ENCODE measurements at regions not wholly inside any gene's neighbourhood (a gene's known extent, or its start where the extent isn't known, plus 50 kb on each side); places are given as distances from the start of the nearest gene placed in this dataset.

- Histone ChIP-seq H3K9me3 (no peaks in the 10 kb centered on the region), H3K27ac (no peak overlapping the region), H3K36me3 (no peaks in the 10 kb centered on the region), H3K4me3 (no peak overlapping the region), H3K4me1 (no peaks in the 10 kb centered on the region), H3K27me3 (peaks cover 5% of the 10 kb centered on the region)
- intact Hi-C loops (cut with DNase I) = no loop called here
- DNase-seq (no peak), ATAC-seq (peak; percentile 32)
- TF ChIP-seq, protein P1, sequence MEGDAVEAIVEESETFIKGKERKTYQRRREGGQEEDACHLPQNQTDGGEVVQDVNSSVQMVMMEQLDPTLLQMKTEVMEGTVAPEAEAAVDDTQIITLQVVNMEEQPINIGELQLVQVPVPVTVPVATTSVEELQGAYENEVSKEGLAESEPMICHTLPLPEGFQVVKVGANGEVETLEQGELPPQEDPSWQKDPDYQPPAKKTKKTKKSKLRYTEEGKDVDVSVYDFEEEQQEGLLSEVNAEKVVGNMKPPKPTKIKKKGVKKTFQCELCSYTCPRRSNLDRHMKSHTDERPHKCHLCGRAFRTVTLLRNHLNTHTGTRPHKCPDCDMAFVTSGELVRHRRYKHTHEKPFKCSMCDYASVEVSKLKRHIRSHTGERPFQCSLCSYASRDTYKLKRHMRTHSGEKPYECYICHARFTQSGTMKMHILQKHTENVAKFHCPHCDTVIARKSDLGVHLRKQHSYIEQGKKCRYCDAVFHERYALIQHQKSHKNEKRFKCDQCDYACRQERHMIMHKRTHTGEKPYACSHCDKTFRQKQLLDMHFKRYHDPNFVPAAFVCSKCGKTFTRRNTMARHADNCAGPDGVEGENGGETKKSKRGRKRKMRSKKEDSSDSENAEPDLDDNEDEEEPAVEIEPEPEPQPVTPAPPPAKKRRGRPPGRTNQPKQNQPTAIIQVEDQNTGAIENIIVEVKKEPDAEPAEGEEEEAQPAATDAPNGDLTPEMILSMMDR (IDR thresholded peaks at IDR 0.05) = no peak
These were observed 88.1 kb upstream of the ASIC2 start for GRCh38 chr17:33381201-33381600.

DNA sequence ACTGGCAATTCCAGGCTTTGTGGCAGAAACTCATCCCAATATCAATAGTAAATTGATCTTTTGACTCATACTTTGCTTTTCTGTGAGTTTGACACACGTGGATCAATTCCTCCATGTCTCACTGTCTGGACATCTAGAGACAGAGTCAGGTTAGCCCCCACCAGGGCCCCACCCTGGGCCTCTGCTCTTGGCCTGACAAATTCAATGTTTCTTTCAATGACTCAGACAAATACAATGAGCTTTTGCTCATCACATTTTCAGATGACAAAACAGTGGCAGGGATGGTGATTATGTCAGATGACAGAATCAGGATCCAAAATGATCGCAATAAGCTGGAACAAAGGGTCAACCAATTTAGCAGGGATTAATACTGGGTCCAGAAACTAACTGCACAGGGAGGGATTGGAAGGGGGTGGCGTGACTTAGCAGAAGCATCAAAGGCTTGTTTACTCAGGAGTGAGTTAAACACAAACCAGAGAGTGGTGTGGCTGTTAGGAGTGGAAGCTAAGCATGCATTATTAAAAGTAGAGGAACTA, 90.5 kb upstream of the ASIC2 start:
- TF ChIP-seq, protein P1 (IDR thresholded peaks at IDR 0.05) = no peak
- H3K36me3 ChIP-seq = no peaks in the 10 kb centered on the region
- DNase-seq = no peak
- peaks cover 5% of the 10 kb centered on the region for H3K27me3 ChIP-seq
- no peaks in the 10 kb centered on the region for H3K4me1 ChIP-seq
- no peak for ATAC-seq
- no peaks in the 10 kb centered on the region for H3K9me3 ChIP-seq
- intact Hi-C loops (cut with DNase I) = no loop called here
- H3K4me3 ChIP-seq = no peak overlapping the region
- no peak overlapping the region for H3K27ac ChIP-seq

DNA sequence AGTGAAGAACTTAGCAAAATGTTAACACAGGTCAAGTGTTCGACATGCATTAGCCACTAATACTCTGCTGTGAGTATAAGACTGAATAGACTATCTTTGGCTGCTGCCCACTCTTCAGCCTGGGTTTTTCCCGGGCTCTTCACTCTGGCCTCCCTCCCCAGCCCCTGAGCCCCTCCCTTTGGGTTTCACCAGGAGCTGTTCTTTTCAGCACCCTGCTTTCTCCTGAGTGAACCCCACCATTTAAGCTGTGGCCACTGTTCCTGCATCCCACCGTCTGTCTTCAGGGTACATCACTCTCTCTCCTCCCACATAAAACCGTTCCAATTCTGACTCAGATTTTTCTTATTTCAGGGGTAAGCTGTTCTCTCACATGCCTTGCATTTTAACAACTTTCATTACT, 92.0 kb upstream of the ASIC2 start:
- intact Hi-C loops (cut with DNase I) = no loop called here
- TF ChIP-seq, protein P1 (IDR thresholded peaks at IDR 0.05) = no peak
- no peaks in the 10 kb centered on the region for H3K4me1 ChIP-seq
- H3K27me3 ChIP-seq = peaks cover 5% of the 10 kb centered on the region
- ATAC-seq (no peak), DNase-seq (no peak)
- H3K4me3 ChIP-seq = no peak overlapping the region
- H3K9me3 ChIP-seq = no peaks in the 10 kb centered on the region
- no peak overlapping the region for H3K27ac ChIP-seq
- H3K36me3 ChIP-seq = no peaks in the 10 kb centered on the region

GRCh38 chr17:33385713-33386112, 92.6 kb upstream of the ASIC2 start:
- DNase-seq = no peak
- TF ChIP-seq, protein P1 (IDR thresholded peaks at IDR 0.05) = no peak
- intact Hi-C loops (cut with DNase I) = no loop called here
- Histone ChIP-seq H3K27me3 (peaks cover 5% of the 10 kb centered on the region), H3K4me3 (no peak overlapping the region), H3K36me3 (no peaks in the 10 kb centered on the region), H3K27ac (no peak overlapping the region), H3K4me1 (no peaks in the 10 kb centered on the region), H3K9me3 (no peaks in the 10 kb centered on the region)
- no peak for ATAC-seq

- ATAC-seq = no peak
- H3K27ac ChIP-seq = no peak overlapping the region
- H3K4me1 ChIP-seq = no peaks in the 10 kb centered on the region
- H3K27me3 ChIP-seq = peaks cover 5% of the 10 kb centered on the region
- no peak overlapping the region for H3K4me3 ChIP-seq
- H3K36me3 ChIP-seq = no peaks in the 10 kb centered on the region
- no peak for DNase-seq
- intact Hi-C loops (cut with DNase I) = no loop called here
- no peaks in the 10 kb centered on the region for H3K9me3 ChIP-seq
- TF ChIP-seq, protein P1 (IDR thresholded peaks at IDR 0.05) = no peak
These were observed 94.3 kb upstream of the ASIC2 start for GRCh38 chr17:33387406-33387805.

Data from upper lobe of right lung (tissue), 1 donor.